ENCODE measurements at regions not wholly inside any gene's neighbourhood (a gene's known extent, or its start where the extent isn't known, plus 50 kb on each side); places are given as distances from the start of the nearest gene placed in this dataset.

DNA sequence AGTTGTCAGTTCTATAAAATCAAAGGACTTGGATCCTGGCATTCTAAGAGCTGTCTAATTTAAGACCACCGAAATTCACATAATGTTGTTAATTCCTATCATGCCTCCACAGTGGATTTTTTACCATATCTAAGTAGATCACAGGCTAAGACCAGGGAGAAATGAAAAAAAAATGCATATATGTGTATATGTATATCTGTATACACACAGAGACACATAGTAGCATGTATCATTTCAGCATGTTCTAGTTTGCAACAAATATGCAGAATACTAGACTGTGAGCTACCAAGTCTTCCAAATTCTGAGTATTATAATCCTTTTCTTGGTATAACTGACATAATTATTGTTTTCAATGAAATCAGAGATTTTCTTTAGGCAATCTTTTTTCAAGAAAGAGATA, 267.6 kb upstream of the TSHZ2 start:
- H3K9ac ChIP-seq (ENCODE audit: low read depth in 1 of 2, low read length in 2 of 2) = no peak overlapping the region
- TF ChIP-seq NR2F2 (IDR thresholded peaks at IDR 0.05) = no peak
- no peak for TF ChIP-seq ATF3 (IDR thresholded peaks at IDR 0.05)
- TF ChIP-seq SP1 (IDR thresholded peaks at IDR 0.05) = no peak
- no peak for TF ChIP-seq HNF4A (conservative IDR thresholded peaks at IDR 0.05)
- no peak for TF ChIP-seq FOXA1 (IDR thresholded peaks at IDR 0.05)
- TF ChIP-seq, protein P1, sequence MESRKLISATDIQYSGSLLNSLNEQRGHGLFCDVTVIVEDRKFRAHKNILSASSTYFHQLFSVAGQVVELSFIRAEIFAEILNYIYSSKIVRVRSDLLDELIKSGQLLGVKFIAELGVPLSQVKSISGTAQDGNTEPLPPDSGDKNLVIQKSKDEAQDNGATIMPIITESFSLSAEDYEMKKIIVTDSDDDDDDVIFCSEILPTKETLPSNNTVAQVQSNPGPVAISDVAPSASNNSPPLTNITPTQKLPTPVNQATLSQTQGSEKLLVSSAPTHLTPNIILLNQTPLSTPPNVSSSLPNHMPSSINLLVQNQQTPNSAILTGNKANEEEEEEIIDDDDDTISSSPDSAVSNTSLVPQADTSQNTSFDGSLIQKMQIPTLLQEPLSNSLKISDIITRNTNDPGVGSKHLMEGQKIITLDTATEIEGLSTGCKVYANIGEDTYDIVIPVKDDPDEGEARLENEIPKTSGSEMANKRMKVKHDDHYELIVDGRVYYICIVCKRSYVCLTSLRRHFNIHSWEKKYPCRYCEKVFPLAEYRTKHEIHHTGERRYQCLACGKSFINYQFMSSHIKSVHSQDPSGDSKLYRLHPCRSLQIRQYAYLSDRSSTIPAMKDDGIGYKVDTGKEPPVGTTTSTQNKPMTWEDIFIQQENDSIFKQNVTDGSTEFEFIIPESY (IDR thresholded peaks at IDR 0.05) = no peak
- no peak for TF ChIP-seq JUND (IDR thresholded peaks at IDR 0.05)
- TF ChIP-seq FOXA2 (IDR thresholded peaks at IDR 0.05) = no peak
- no peak for TF ChIP-seq EGR1 (IDR thresholded peaks at IDR 0.05; ENCODE audit: low read depth in 2 of 2)
- TF ChIP-seq TAF1 (conservative IDR thresholded peaks at IDR 0.05) = no peak
- TF ChIP-seq, protein P2, sequence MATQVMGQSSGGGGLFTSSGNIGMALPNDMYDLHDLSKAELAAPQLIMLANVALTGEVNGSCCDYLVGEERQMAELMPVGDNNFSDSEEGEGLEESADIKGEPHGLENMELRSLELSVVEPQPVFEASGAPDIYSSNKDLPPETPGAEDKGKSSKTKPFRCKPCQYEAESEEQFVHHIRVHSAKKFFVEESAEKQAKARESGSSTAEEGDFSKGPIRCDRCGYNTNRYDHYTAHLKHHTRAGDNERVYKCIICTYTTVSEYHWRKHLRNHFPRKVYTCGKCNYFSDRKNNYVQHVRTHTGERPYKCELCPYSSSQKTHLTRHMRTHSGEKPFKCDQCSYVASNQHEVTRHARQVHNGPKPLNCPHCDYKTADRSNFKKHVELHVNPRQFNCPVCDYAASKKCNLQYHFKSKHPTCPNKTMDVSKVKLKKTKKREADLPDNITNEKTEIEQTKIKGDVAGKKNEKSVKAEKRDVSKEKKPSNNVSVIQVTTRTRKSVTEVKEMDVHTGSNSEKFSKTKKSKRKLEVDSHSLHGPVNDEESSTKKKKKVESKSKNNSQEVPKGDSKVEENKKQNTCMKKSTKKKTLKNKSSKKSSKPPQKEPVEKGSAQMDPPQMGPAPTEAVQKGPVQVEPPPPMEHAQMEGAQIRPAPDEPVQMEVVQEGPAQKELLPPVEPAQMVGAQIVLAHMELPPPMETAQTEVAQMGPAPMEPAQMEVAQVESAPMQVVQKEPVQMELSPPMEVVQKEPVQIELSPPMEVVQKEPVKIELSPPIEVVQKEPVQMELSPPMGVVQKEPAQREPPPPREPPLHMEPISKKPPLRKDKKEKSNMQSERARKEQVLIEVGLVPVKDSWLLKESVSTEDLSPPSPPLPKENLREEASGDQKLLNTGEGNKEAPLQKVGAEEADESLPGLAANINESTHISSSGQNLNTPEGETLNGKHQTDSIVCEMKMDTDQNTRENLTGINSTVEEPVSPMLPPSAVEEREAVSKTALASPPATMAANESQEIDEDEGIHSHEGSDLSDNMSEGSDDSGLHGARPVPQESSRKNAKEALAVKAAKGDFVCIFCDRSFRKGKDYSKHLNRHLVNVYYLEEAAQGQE (IDR thresholded peaks at IDR 0.05) = no peak
- no peak for TF ChIP-seq HNF4G (IDR thresholded peaks at IDR 0.05)
- TF ChIP-seq RXRA (IDR thresholded peaks at IDR 0.05) = no peak
- H3K4me1 ChIP-seq (ENCODE audit: control insufficient read depth in 4 of 4, insufficient read depth in 4 of 4, low read length in 3 of 4) = no peaks in the 10 kb centered on the region
- DNase-seq (ENCODE audit: low spot score) = no peak
- H3K4me3 ChIP-seq (ENCODE audit: low read depth in 1 of 3, low read length in 3 of 3) = no peak overlapping the region
- no peaks in the 10 kb centered on the region for H3K9me3 ChIP-seq (ENCODE audit: control insufficient read depth in 4 of 4, low read length in 3 of 4)
- H3K36me3 ChIP-seq (ENCODE audit: control insufficient read depth in 4 of 4, insufficient read depth in 3 of 4, low read depth in 1 of 4, low read length in 3 of 4) = no peaks in the 10 kb centered on the region
- peaks cover 0 to 2% (median 0%) of the 10 kb centered on the region in 4 donors for H3K27me3 ChIP-seq (ENCODE audit: control insufficient read depth in 4 of 4, insufficient read depth in 4 of 4, low read length in 3 of 4)
- H3K27ac ChIP-seq (ENCODE audit: low read depth in 1 of 2, low read length in 2 of 2) = no peak overlapping the region
- WGBS = 80% methylated on average over 1 of the region's 1 CpG

DNA sequence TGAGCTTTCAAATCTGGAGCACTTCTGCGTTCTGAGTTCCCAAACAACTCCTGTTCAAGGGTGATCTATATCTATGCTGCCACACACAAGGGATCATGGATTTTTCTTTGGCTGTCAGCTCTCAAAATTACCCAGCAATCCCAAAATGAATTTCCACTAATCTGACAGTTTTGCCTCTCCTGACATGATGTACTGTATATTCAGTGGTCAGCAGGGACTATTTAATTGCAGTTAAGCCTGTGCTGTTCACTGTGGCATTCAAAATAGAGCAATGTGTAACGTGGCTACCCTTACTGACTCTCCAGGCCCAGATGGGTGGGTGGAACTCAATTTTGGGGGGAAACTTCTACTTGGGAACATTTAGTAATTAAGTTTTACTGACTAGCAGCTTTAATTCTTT, 283.8 kb upstream of the TSHZ2 start:
- Histone ChIP-seq H3K4me3 (ENCODE audit: low read depth in 1 of 3, low read length in 3 of 3) (no peak overlapping the region), H3K9me3 (ENCODE audit: control insufficient read depth in 4 of 4, low read length in 3 of 4) (no peaks in the 10 kb centered on the region), H3K27me3 (ENCODE audit: control insufficient read depth in 4 of 4, insufficient read depth in 4 of 4, low read length in 3 of 4) (no peaks in the 10 kb centered on the region), H3K36me3 (ENCODE audit: control insufficient read depth in 4 of 4, insufficient read depth in 3 of 4, low read depth in 1 of 4, low read length in 3 of 4) (no peaks in the 10 kb centered on the region), H3K4me1 (ENCODE audit: control insufficient read depth in 4 of 4, insufficient read depth in 4 of 4, low read length in 3 of 4) (no peaks in the 10 kb centered on the region), H3K27ac (ENCODE audit: low read depth in 1 of 2, low read length in 2 of 2) (no peak overlapping the region), H3K9ac (ENCODE audit: low read depth in 1 of 2, low read length in 2 of 2) (no peak overlapping the region)
- no peak for DNase-seq (ENCODE audit: low spot score)
- 61% methylated on average over 2 of the region's 2 CpGs for WGBS
- TF ChIP-seq, protein P3, sequence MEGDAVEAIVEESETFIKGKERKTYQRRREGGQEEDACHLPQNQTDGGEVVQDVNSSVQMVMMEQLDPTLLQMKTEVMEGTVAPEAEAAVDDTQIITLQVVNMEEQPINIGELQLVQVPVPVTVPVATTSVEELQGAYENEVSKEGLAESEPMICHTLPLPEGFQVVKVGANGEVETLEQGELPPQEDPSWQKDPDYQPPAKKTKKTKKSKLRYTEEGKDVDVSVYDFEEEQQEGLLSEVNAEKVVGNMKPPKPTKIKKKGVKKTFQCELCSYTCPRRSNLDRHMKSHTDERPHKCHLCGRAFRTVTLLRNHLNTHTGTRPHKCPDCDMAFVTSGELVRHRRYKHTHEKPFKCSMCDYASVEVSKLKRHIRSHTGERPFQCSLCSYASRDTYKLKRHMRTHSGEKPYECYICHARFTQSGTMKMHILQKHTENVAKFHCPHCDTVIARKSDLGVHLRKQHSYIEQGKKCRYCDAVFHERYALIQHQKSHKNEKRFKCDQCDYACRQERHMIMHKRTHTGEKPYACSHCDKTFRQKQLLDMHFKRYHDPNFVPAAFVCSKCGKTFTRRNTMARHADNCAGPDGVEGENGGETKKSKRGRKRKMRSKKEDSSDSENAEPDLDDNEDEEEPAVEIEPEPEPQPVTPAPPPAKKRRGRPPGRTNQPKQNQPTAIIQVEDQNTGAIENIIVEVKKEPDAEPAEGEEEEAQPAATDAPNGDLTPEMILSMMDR (IDR thresholded peaks at IDR 0.05; ENCODE audit: low read depth, low read length, missing input control) = no peak
- TF ChIP-seq GABPA (IDR thresholded peaks at IDR 0.05 in 1 of 2, conservative IDR thresholded peaks at IDR 0.05 in 1 of 2) (no peak), RAD21 (IDR thresholded peaks at IDR 0.05) (no peak), FOXA1 (IDR thresholded peaks at IDR 0.05) (no peak), SP1 (IDR thresholded peaks at IDR 0.05) (no peak), NR2F2 (IDR thresholded peaks at IDR 0.05) (no peak), TAF1 (conservative IDR thresholded peaks at IDR 0.05) (no peak), ATF3 (IDR thresholded peaks at IDR 0.05) (no peak), RXRA (IDR thresholded peaks at IDR 0.05) (no peak), HNF4G (IDR thresholded peaks at IDR 0.05) (no peak), JUND (IDR thresholded peaks at IDR 0.05) (no peak), HNF4A (conservative IDR thresholded peaks at IDR 0.05) (no peak), MAX (IDR thresholded peaks at IDR 0.05) (no peak), FOXA2 (IDR thresholded peaks at IDR 0.05) (no peak), YY1 (IDR thresholded peaks at IDR 0.05) (no peak)
- TF ChIP-seq, protein P2 (IDR thresholded peaks at IDR 0.05) = no peak
- TF ChIP-seq, protein P1 (IDR thresholded peaks at IDR 0.05) = no peak
